B cell (primary cell): ENCODE measurements at regions not wholly inside any gene's neighbourhood (a gene's known extent, or its start where the extent isn't known, plus 50 kb on each side); places are given as distances from the start of the nearest gene placed in this dataset.

Experiments used
- ATAC-seq: fragments of 200-7000 bp; cut with Tn5 transposase; one replicate; pipeline ENCODE4 v1.10.0; 2021; ENCODE audit warnings: low read depth, mild to moderate bottlenecking, moderate number of reproducible peaks, moderate library complexity
- CTCF ChIA-PET: fragments of 350-600 bp; sonication (Branson Sonifier 250); formaldehyde crosslinking; loops from one replicate; lab custom pipeline; 2021; ENCODE audit warnings: antibody characterized with exemption, inconsistent platforms; lab: Charles Lee
- POLR2A ChIA-PET: fragments of 350-600 bp; sonication (Branson Sonifier 250); formaldehyde crosslinking; loops from one replicate; lab custom pipeline; 2021; ENCODE audit warnings: antibody characterized with exemption; lab: Charles Lee
- DNase-seq: peaks from one replicate; pipeline ENCODE4 v3.0.0; 2013
- H2AFZ ChIP-seq: 2 replicates; pipeline ENCODE4 v1.6.1; 2012; ENCODE audit warnings: mild to moderate bottlenecking, low read depth, low read length; ENCODE audit not compliant: insufficient read depth, poor library complexity, severe bottlenecking
- H3K27ac ChIP-seq, 2 donors: 1 replicate in 1 of 2; 2 replicates in 1 of 2; pipeline ENCODE4 v1.5.1; 2012 to 2013; ENCODE audit warnings: low read length in 2 of 2, mild to moderate bottlenecking in 2 of 2, moderate library complexity in 1 of 2
- H3K27me3 ChIP-seq, 4 experiments: fragments of 200-600 bp in 1 of 4; sonication (generic) in 1 of 4; replicated peaks in 1 of 4; 1 replicate in 2 of 4; 2 replicates in 2 of 4; pipeline versions ENCODE4 v1.6.1 to v1.7.0; 2013 to 2016; ENCODE audit warnings: low read length in 3 of 4, mild to moderate bottlenecking in 2 of 4, mixed read lengths in 1 of 4, moderate library complexity in 1 of 4; ENCODE audit not compliant: insufficient read depth in 4 of 4, control insufficient read depth in 3 of 4; ENCODE audit errors: control extremely low read depth in 1 of 4
- H3K36me3 ChIP-seq, 2 experiments: replicated peaks in 1 of 2; 1 replicate in 1 of 2; 2 replicates in 1 of 2; pipeline versions ENCODE4 v1.6.1 to v1.7.1; 2013; ENCODE audit warnings: low read length in 1 of 2; ENCODE audit not compliant: insufficient read depth in 2 of 2, control insufficient read depth in 1 of 2; ENCODE audit errors: control extremely low read depth in 1 of 2, extremely low read depth in 1 of 2
- H3K4me1 ChIP-seq, 2 donors: fragments of 200-600 bp in 1 of 2; sonication (generic) in 1 of 2; 1 replicate in 1 of 2; 2 replicates in 1 of 2; pipeline versions ENCODE4 v1.5.1 to v1.6.1; 2013 to 2017; ENCODE audit warnings: low read length in 2 of 2; ENCODE audit not compliant: control insufficient read depth in 2 of 2, insufficient read depth in 2 of 2
- H3K4me2 ChIP-seq: replicated peaks from 2 replicates; pipeline ENCODE3; 2012; ENCODE audit warnings: mild to moderate bottlenecking, low read depth, low read length; ENCODE audit not compliant: poor library complexity, severe bottlenecking
- H3K4me3 ChIP-seq, 5 experiments: fragments of 200-600 bp in 1 of 5; sonication (generic) in 1 of 5; 1 replicate in 3 of 5; 2 replicates in 2 of 5; pipeline versions ENCODE4 v1.5.1 to v1.7.0; 2011 to 2016; ENCODE audit warnings: low read length in 4 of 5, mild to moderate bottlenecking in 4 of 5, low read depth in 2 of 5, control low read depth in 1 of 5, moderate library complexity in 1 of 5; ENCODE audit not compliant: insufficient read depth in 1 of 5; ENCODE audit errors: control extremely low read depth in 1 of 5, extremely low read depth in 1 of 5
- H3K79me2 ChIP-seq: fragments of 200-600 bp; sonication (generic); one replicate; pipeline ENCODE4 v1.6.0; 2016; ENCODE audit warnings: low read length; ENCODE audit not compliant: control insufficient read depth, insufficient read depth
- H3K9ac ChIP-seq: fragments of 200-600 bp; sonication (generic); 2 replicates; pipeline ENCODE4 v1.6.1; 2017; ENCODE audit warnings: mild to moderate bottlenecking, low read length, moderate library complexity
- H3K9me3 ChIP-seq, 3 donors: one replicate each; pipeline versions ENCODE4 v1.6.1 to v1.7.1; 2013; ENCODE audit warnings: low read length in 2 of 3; ENCODE audit not compliant: control insufficient read depth in 2 of 3, insufficient read depth in 1 of 3; ENCODE audit errors: control extremely low read depth in 1 of 3
- H4K20me1 ChIP-seq: 2 replicates; pipeline ENCODE4 v1.6.0; 2012; ENCODE audit warnings: mild to moderate bottlenecking, low read length; ENCODE audit not compliant: insufficient read depth, control insufficient read depth, poor library complexity, severe bottlenecking
- H3K27ac Mint-ChIP-seq: one replicate; pipeline ENCODE4 v1.8.0; 2021; ENCODE audit warnings: mixed read lengths
- H3K27me3 Mint-ChIP-seq: one replicate; pipeline ENCODE4 v1.8.0; 2021; ENCODE audit warnings: mixed read lengths
- H3K4me1 Mint-ChIP-seq: one replicate; pipeline ENCODE4 v1.8.0; 2021; ENCODE audit warnings: mixed read lengths
- H3K4me3 Mint-ChIP-seq: one replicate; pipeline ENCODE4 v1.8.0; 2021; ENCODE audit warnings: mixed read lengths
- H3K9me3 Mint-ChIP-seq: one replicate; pipeline ENCODE4 v1.8.0; 2022; ENCODE audit warnings: mixed read lengths; ENCODE audit not compliant: insufficient read depth
- EZH2 ChIP-seq: IDR thresholded peaks from 2 replicates; pipeline ENCODE4 v1.6.1; 2012; ENCODE audit warnings: borderline replicate concordance, low read depth, mild to moderate bottlenecking, moderate library complexity, low read length; ENCODE audit not compliant: insufficient read depth, poor library complexity, severe bottlenecking
- WGBS: methylation state at CpG from one replicate; pipeline ENCODE4 v1.1.5; 2013; ENCODE audit warnings: missing lambda C conversion rate; ENCODE audit not compliant: insufficient coverage; 5-methylcytosine and 5-hydroxymethylcytosine counted together
- intact Hi-C: fragments of 100-400 bp; cut with micrococcal nuclease; formaldehyde crosslinking; loops from one replicate; pipeline ENCODE4 v1.10.0; 2022
- TF ChIP-seq, protein P1 (sequence below): fragments of 200-600 bp; IDR thresholded peaks from one replicate; pipeline ENCODE4 v1.8.0; 2022; ENCODE audit warnings: antibody characterized with exemption, mild to moderate bottlenecking

- Mint-ChIP-seq H3K4me1 (no peaks in the 10 kb centered on the region), H3K27me3 (peaks cover 5% of the 10 kb centered on the region)
- H3K4me1 ChIP-seq = no peaks in the 10 kb centered on the region
These were observed 241.1 kb downstream of the TMEM182 start for GRCh38 chr2:103002954-103003353.

GRCh38 chr2:103003750-103004260 lies 242.0 kb downstream of the TMEM182 start:
- POLR2A ChIA-PET = no interaction called here
- no peak overlapping the region for H3K27ac ChIP-seq
- 94% methylated on average over 4 of the region's 9 CpGs for WGBS
- no peak for ATAC-seq
- TF ChIP-seq, protein P1, sequence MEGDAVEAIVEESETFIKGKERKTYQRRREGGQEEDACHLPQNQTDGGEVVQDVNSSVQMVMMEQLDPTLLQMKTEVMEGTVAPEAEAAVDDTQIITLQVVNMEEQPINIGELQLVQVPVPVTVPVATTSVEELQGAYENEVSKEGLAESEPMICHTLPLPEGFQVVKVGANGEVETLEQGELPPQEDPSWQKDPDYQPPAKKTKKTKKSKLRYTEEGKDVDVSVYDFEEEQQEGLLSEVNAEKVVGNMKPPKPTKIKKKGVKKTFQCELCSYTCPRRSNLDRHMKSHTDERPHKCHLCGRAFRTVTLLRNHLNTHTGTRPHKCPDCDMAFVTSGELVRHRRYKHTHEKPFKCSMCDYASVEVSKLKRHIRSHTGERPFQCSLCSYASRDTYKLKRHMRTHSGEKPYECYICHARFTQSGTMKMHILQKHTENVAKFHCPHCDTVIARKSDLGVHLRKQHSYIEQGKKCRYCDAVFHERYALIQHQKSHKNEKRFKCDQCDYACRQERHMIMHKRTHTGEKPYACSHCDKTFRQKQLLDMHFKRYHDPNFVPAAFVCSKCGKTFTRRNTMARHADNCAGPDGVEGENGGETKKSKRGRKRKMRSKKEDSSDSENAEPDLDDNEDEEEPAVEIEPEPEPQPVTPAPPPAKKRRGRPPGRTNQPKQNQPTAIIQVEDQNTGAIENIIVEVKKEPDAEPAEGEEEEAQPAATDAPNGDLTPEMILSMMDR = no peak
- TF ChIP-seq EZH2 = no peak
- Mint-ChIP-seq H3K9me3 (peaks cover 10% of the 10 kb centered on the region), H3K4me3 (no peak overlapping the region), H3K27ac (no peak overlapping the region), H3K4me1 (no peaks in the 10 kb centered on the region), H3K27me3 (no peaks in the 10 kb centered on the region)
- H3K79me2 ChIP-seq = no peaks in the 10 kb centered on the region
- DNase-seq = no peak
- H3K9ac ChIP-seq = no peak overlapping the region
- CTCF ChIA-PET = no interaction called here
- peaks cover 0 to 3% (median 0%) of the 10 kb centered on the region in 3 donors for H3K9me3 ChIP-seq
- no peak overlapping the region for H3K4me2 ChIP-seq
- no peaks in the 10 kb centered on the region for H3K36me3 ChIP-seq
- no peaks in the 10 kb centered on the region for H3K4me1 ChIP-seq
- intact Hi-C loops = no loop called here
- no peaks in the 10 kb centered on the region for H3K27me3 ChIP-seq
- H2AFZ ChIP-seq = no peak overlapping the region
- no peaks in the 10 kb centered on the region for H4K20me1 ChIP-seq
- H3K4me3 ChIP-seq = no peak overlapping the region

More at GRCh38 chr2:103002954-103003353, 241.1 kb downstream of the TMEM182 start:
- no peak overlapping the region for H3K4me3 ChIP-seq
- H2AFZ ChIP-seq = no peak overlapping the region
- no peak overlapping the region for H3K27ac ChIP-seq
- no peaks in the 10 kb centered on the region for H3K36me3 ChIP-seq
- no peaks in the 10 kb centered on the region for H3K27me3 ChIP-seq
- H3K4me3 Mint-ChIP-seq = no peak overlapping the region
- peaks cover 10% of the 10 kb centered on the region for H3K9me3 Mint-ChIP-seq
- no peak for TF ChIP-seq EZH2
- DNase-seq = no peak
- peaks cover 0 to 3% (median 0%) of the 10 kb centered on the region in 3 donors for H3K9me3 ChIP-seq
- intact Hi-C loops = no loop called here
- 78% methylated on average over 1 of the region's 4 CpGs for WGBS
- no peaks in the 10 kb centered on the region for H4K20me1 ChIP-seq
- H3K79me2 ChIP-seq = no peaks in the 10 kb centered on the region
- H3K9ac ChIP-seq = no peak overlapping the region
- ChIA-PET CTCF (no interaction called here), POLR2A (no interaction called here)
- ATAC-seq = no peak
- H3K27ac Mint-ChIP-seq = no peak overlapping the region
- H3K4me2 ChIP-seq = no peak overlapping the region
